WTC11 (cell line): ENCODE measurements at regions not wholly inside any gene's neighbourhood (a gene's known extent, or its start where the extent isn't known, plus 50 kb on each side); places are given as distances from the start of the nearest gene placed in this dataset.

Source experiments
- CREB1 ChIP-seq: sonication (generic); formaldehyde crosslinking; IDR thresholded peaks from 2 replicates; pipeline ENCODE4 v1.8.0; 2023; ENCODE audit warnings: mild to moderate bottlenecking, missing genetic modification reagents
- ZBTB21 ChIP-seq: sonication (generic); formaldehyde crosslinking; IDR thresholded peaks from 2 replicates; pipeline ENCODE4 v1.8.1; 2023; ENCODE audit warnings: mild to moderate bottlenecking, missing genetic modification reagents, borderline replicate concordance
- TF ChIP-seq, protein P1 (sequence below): fragments of 200-600 bp; IDR thresholded peaks from 2 replicates; pipeline ENCODE4 v1.8.0; 2022; ENCODE audit warnings: antibody characterized with exemption
- TF ChIP-seq, protein P2 (sequence below): sonication (generic); formaldehyde crosslinking; IDR thresholded peaks from 2 replicates; pipeline ENCODE4 v1.8.0; 2023; ENCODE audit warnings: mild to moderate bottlenecking, missing genetic modification reagents
- TF ChIP-seq, protein P3 (sequence below): sonication (generic); formaldehyde crosslinking; IDR thresholded peaks from 2 replicates; pipeline ENCODE4 v1.8.1; 2022; ENCODE audit warnings: mild to moderate bottlenecking, moderate library complexity, missing genetic modification reagents
- TF ChIP-seq, protein P4 (sequence below): sonication (generic); formaldehyde crosslinking; conservative IDR thresholded peaks from 2 replicates; pipeline ENCODE4 v1.8.1; 2023; ENCODE audit warnings: mild to moderate bottlenecking, low read depth, missing genetic modification reagents, moderate library complexity

DNA sequence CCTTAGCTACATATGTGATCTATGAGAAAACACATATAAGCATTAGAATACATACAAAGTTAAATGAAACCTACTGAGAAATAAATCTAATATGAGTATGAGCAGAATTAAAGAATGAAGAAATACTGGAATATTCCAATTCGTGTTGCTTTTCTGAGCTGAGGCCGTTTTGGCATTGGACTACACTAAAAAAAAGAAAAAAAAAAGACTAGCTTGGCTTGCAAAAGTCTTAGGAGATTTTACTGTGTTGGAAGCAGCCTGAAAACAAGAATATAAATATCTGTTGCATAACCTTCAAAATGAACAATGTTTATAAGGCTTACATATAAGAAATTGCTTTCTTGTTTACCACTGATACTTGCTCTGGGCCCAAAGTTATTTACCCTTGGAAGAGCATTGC is 562.8 kb downstream of the TMEM182 start:
- TF ChIP-seq CREB1 (no peak), ZBTB21 (CRISPR knock-in tag) (no peak)
- TF ChIP-seq, protein P1, sequence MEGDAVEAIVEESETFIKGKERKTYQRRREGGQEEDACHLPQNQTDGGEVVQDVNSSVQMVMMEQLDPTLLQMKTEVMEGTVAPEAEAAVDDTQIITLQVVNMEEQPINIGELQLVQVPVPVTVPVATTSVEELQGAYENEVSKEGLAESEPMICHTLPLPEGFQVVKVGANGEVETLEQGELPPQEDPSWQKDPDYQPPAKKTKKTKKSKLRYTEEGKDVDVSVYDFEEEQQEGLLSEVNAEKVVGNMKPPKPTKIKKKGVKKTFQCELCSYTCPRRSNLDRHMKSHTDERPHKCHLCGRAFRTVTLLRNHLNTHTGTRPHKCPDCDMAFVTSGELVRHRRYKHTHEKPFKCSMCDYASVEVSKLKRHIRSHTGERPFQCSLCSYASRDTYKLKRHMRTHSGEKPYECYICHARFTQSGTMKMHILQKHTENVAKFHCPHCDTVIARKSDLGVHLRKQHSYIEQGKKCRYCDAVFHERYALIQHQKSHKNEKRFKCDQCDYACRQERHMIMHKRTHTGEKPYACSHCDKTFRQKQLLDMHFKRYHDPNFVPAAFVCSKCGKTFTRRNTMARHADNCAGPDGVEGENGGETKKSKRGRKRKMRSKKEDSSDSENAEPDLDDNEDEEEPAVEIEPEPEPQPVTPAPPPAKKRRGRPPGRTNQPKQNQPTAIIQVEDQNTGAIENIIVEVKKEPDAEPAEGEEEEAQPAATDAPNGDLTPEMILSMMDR = no peak
- TF ChIP-seq, protein P2, sequence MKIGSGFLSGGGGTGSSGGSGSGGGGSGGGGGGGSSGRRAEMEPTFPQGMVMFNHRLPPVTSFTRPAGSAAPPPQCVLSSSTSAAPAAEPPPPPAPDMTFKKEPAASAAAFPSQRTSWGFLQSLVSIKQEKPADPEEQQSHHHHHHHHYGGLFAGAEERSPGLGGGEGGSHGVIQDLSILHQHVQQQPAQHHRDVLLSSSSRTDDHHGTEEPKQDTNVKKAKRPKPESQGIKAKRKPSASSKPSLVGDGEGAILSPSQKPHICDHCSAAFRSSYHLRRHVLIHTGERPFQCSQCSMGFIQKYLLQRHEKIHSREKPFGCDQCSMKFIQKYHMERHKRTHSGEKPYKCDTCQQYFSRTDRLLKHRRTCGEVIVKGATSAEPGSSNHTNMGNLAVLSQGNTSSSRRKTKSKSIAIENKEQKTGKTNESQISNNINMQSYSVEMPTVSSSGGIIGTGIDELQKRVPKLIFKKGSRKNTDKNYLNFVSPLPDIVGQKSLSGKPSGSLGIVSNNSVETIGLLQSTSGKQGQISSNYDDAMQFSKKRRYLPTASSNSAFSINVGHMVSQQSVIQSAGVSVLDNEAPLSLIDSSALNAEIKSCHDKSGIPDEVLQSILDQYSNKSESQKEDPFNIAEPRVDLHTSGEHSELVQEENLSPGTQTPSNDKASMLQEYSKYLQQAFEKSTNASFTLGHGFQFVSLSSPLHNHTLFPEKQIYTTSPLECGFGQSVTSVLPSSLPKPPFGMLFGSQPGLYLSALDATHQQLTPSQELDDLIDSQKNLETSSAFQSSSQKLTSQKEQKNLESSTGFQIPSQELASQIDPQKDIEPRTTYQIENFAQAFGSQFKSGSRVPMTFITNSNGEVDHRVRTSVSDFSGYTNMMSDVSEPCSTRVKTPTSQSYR (CRISPR knock-in tag) = no peak
- TF ChIP-seq, protein P3, sequence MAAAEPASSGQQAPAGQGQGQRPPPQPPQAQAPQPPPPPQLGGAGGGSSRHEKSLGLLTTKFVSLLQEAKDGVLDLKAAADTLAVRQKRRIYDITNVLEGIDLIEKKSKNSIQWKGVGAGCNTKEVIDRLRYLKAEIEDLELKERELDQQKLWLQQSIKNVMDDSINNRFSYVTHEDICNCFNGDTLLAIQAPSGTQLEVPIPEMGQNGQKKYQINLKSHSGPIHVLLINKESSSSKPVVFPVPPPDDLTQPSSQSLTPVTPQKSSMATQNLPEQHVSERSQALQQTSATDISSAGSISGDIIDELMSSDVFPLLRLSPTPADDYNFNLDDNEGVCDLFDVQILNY (CRISPR knock-in tag) = no peak
- TF ChIP-seq, protein P4, sequence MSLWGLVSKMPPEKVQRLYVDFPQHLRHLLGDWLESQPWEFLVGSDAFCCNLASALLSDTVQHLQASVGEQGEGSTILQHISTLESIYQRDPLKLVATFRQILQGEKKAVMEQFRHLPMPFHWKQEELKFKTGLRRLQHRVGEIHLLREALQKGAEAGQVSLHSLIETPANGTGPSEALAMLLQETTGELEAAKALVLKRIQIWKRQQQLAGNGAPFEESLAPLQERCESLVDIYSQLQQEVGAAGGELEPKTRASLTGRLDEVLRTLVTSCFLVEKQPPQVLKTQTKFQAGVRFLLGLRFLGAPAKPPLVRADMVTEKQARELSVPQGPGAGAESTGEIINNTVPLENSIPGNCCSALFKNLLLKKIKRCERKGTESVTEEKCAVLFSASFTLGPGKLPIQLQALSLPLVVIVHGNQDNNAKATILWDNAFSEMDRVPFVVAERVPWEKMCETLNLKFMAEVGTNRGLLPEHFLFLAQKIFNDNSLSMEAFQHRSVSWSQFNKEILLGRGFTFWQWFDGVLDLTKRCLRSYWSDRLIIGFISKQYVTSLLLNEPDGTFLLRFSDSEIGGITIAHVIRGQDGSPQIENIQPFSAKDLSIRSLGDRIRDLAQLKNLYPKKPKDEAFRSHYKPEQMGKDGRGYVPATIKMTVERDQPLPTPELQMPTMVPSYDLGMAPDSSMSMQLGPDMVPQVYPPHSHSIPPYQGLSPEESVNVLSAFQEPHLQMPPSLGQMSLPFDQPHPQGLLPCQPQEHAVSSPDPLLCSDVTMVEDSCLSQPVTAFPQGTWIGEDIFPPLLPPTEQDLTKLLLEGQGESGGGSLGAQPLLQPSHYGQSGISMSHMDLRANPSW (CRISPR knock-in tag) = no peak
